GM12875 (cell line): ENCODE measurements at regions not wholly inside any gene's neighbourhood (a gene's known extent, or its start where the extent isn't known, plus 50 kb on each side); places are given as distances from the start of the nearest gene placed in this dataset.

ENCODE experiments used
- H3K4me3 ChIP-seq: one replicate; pipeline ENCODE4 v1.5.1; 2011; ENCODE audit warnings: low read depth, low read length, control low read depth
- TF ChIP-seq, protein P1 (sequence below): IDR thresholded peaks from 2 replicates; pipeline ENCODE4 v1.5.1; 2011; ENCODE audit warnings: low read depth, mild to moderate bottlenecking, control low read depth, inconsistent platforms, low read length, moderate library complexity, borderline replicate concordance; ENCODE audit not compliant: insufficient read depth

DNA sequence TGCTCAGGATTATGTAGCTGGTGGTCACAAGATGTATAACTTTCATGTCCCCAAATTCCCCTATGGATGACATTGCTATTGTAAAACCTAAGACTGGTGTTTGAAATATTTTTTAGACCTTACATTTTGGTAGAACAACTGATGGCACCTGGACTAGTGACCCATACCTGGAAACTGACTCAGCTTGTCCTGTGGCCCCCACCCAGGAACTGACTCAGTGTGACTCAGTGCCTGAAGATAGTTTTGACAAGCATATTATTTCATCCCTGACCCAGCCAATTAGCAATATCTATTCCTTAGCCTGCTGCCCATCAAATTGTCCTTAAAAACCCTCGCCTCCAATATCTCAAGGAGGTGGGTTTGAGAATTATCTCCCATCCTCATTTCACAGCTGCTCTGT, 90.9 kb upstream of the GRIK2 start:
- no peak overlapping the region for H3K4me3 ChIP-seq
- TF ChIP-seq, protein P1, sequence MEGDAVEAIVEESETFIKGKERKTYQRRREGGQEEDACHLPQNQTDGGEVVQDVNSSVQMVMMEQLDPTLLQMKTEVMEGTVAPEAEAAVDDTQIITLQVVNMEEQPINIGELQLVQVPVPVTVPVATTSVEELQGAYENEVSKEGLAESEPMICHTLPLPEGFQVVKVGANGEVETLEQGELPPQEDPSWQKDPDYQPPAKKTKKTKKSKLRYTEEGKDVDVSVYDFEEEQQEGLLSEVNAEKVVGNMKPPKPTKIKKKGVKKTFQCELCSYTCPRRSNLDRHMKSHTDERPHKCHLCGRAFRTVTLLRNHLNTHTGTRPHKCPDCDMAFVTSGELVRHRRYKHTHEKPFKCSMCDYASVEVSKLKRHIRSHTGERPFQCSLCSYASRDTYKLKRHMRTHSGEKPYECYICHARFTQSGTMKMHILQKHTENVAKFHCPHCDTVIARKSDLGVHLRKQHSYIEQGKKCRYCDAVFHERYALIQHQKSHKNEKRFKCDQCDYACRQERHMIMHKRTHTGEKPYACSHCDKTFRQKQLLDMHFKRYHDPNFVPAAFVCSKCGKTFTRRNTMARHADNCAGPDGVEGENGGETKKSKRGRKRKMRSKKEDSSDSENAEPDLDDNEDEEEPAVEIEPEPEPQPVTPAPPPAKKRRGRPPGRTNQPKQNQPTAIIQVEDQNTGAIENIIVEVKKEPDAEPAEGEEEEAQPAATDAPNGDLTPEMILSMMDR = no peak

DNA sequence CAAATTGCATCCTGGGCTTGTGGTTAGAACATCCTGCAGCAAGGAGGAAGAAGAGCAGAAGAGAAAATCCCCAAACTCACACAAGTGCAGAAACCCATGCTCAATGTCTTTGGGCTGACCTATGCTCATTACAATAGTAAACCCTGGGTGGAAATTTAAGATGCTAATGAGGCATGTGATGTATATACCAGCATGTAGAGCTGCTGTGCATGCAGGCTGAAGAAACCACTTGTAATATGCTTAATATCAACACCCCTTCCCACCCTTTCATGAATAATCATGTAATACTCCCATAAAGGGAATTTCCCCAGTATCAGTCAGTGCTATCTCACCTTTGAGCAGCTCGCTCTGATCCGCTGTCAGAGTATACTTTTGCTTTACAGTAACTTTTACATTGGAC, 90.0 kb upstream of the GRIK2 start:
- TF ChIP-seq, protein P1 = no peak
- no peak overlapping the region for H3K4me3 ChIP-seq

DNA sequence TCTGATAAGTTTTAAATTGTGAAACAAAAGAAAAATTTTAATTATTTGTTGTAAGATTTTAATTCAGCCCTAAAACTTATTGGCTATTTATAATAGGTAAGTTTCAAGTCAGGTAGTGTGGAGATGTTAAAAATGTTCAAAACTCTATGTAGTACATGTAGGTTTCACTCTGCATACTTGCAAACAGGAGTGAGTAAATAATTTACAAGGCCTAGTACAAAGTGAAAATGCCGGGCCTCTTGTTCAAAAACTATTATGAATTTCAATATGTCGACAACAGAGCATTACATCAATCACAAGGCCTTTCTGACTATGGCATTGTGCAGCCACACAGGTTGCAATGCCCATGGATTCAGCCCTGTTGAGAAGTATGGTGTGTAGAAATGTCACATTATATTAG, 80.9 kb upstream of the GRIK2 start:
- TF ChIP-seq, protein P1 = no peak
- H3K4me3 ChIP-seq = no peak overlapping the region

DNA sequence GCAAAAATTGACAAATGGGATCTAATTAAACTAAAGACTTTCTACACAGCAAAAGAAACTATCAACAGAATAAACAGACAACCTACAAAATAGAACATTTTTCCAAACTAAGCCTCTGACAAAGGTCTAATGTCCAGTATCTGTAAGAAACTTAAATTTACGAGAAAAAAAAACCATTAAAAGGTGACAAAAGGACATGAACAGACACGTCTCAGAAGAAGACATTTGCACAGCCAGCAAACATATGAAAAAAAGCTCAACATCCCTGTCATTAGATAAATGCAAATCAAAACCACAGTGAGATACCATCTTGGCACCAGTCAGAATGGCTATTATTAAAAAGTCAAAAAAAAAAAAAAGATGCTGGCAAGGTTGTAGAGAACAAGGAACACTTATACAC, 70.6 kb upstream of the GRIK2 start:
- TF ChIP-seq, protein P1 = no peak
- H3K4me3 ChIP-seq = no peak overlapping the region

DNA sequence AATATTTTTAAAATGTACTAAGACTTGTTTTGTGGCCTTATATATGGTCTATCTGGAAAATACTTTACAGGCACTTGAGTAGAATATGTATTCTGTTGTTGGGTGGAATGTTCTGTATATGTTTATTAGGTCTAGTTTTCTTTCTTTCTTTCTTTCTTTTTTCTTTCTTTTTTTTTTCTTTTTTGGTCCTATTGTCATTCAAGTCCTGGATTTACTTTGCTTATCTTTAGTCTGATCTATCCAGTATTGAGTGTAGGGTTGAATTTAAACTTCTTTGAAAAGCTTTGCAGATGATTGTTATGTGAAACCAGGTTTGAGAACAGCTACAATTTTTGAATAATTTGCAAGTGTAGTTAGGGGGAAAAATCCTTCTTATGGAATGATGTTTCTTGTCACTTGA, 67.1 kb upstream of the GRIK2 start:
- H3K4me3 ChIP-seq = no peak overlapping the region
- TF ChIP-seq, protein P1 = no peak

DNA sequence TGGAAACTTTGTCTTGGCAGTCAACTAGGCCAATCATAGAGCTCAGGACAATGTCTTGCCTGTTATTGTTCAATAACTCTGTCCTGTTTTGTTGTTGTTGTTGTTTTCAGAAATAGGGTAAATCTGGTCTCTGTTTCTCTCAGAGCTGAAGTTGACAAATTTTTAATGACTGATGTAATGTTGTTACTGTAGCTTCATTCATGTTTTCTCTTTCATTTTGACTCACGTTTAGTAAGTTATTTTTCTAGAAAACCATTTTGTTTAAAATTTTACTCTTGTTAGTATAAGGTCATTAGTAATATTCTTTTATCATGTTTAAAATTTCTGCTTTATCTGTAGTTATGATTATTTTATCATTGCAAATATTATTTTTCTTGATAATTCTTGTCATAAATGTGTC, 51.6 kb upstream of the GRIK2 start:
- no peak overlapping the region for H3K4me3 ChIP-seq
- TF ChIP-seq, protein P1 = no peak
